ENCODE measurements at regions not wholly inside any gene's neighbourhood (a gene's known extent, or its start where the extent isn't known, plus 50 kb on each side); places are given as distances from the start of the nearest gene placed in this dataset.

GRCh38 chrX:13094374-13094773 lies 50.0 kb upstream of the FAM9C start:
- intact Hi-C loops (cut with DNase I), result no loop called here
- no peaks in the 10 kb centered on the region for H3K9me3 ChIP-seq
- H3K27ac ChIP-seq, result peak overlapping the region; percentile 36
- H3K4me1 ChIP-seq, result peaks cover 14% of the 10 kb centered on the region
- H3K36me3 ChIP-seq, result no peaks in the 10 kb centered on the region
- DNase-seq, result no peak
- TF ChIP-seq CTCF (IDR thresholded peaks at IDR 0.05), result no peak
- no peaks in the 10 kb centered on the region for H3K27me3 ChIP-seq (ENCODE audit: low read depth)
- no peak for ATAC-seq
- no peak overlapping the region for H3K4me3 ChIP-seq

All from lower lobe of right lung (tissue), 2 donors.